H1 (cell line): ENCODE measurements at regions not wholly inside any gene's neighbourhood (a gene's known extent, or its start where the extent isn't known, plus 50 kb on each side); places are given as distances from the start of the nearest gene placed in this dataset.

Source experiments
- BRCA1 ChIP-seq: IDR thresholded peaks from 2 replicates; pipeline ENCODE4 v1.6.1; 2012; ENCODE audit warnings: low read depth, low read length, improper control_type of control experiment
- CTBP2 ChIP-seq: IDR thresholded peaks from 2 replicates; pipeline ENCODE4 v1.7.0; 2011; ENCODE audit warnings: borderline replicate concordance, mild to moderate bottlenecking, moderate library complexity, mixed read lengths, low read length; ENCODE audit not compliant: insufficient read depth, insufficient read length
- MAX ChIP-seq: IDR thresholded peaks from 2 replicates; pipeline ENCODE4 v1.6.1; 2012; ENCODE audit warnings: inconsistent platforms
- NANOG ChIP-seq: IDR thresholded peaks from 2 replicates; pipeline ENCODE4 v1.6.1; 2011; ENCODE audit warnings: low read length, low read depth, mild to moderate bottlenecking, inconsistent platforms; ENCODE audit not compliant: insufficient read depth, poor library complexity, severe bottlenecking
- NRF1 ChIP-seq: IDR thresholded peaks from 2 replicates; pipeline ENCODE4 v1.6.1; 2011; ENCODE audit warnings: mild to moderate bottlenecking, low read depth, low read length, improper control_type of control experiment
- POLR2AphosphoS5 ChIP-seq: IDR thresholded peaks from 2 replicates; pipeline ENCODE4 v1.6.1; 2011; ENCODE audit warnings: low read depth, low read length
- RAD21 ChIP-seq, 2 experiments: IDR thresholded peaks in 1 of 2; conservative IDR thresholded peaks in 1 of 2; 2 replicates each; pipeline ENCODE4 v1.6.1; 2011; ENCODE audit warnings: low read depth in 2 of 2, low read length in 2 of 2, improper control_type of control experiment in 1 of 2, inconsistent platforms in 1 of 2, mild to moderate bottlenecking in 1 of 2, moderate library complexity in 1 of 2
- RNF2 ChIP-seq: fragments of 200-900, 300-1000 bp; sonication (generic); IDR thresholded peaks from 2 replicates; pipeline ENCODE4 v1.7.1; 2016; ENCODE audit warnings: borderline replicate concordance, low read depth, mild to moderate bottlenecking, antibody characterized with exemption, low read length; ENCODE audit not compliant: poor library complexity, severe bottlenecking; ENCODE audit errors: missing control alignments
- SAP30 ChIP-seq: fragments of 300-600 bp; sonication (generic); IDR thresholded peaks from 2 replicates; pipeline ENCODE4 v1.7.1; 2012; ENCODE audit warnings: low read length, moderate library complexity, mild to moderate bottlenecking, inconsistent platforms; ENCODE audit not compliant: insufficient read depth, insufficient replicate concordance
- SIX5 ChIP-seq: IDR thresholded peaks from 2 replicates; pipeline ENCODE4 v1.6.1; 2011; ENCODE audit warnings: mild to moderate bottlenecking, low read depth, low read length
- SP1 ChIP-seq: IDR thresholded peaks from 2 replicates; pipeline ENCODE4 v1.6.1; 2011; ENCODE audit warnings: low read depth, low read length
- SP2 ChIP-seq: IDR thresholded peaks from 2 replicates; pipeline ENCODE4 v1.6.1; 2012; ENCODE audit warnings: mild to moderate bottlenecking, low read length, inconsistent platforms
- SUZ12 ChIP-seq: fragments of 200-600 bp; sonication (generic); IDR thresholded peaks from 2 replicates; pipeline ENCODE4 v1.6.1; 2012; ENCODE audit warnings: mild to moderate bottlenecking, inconsistent platforms, low read length, moderate library complexity, mixed read lengths
- TBP ChIP-seq: IDR thresholded peaks from 2 replicates; pipeline ENCODE4 v1.6.1; 2011; ENCODE audit warnings: low read depth, low read length, improper control_type of control experiment

GRCh38 chr4:176525576-176525975 lies 205.8 kb downstream of the SPCS3 start (continued):
- TF ChIP-seq POLR2AphosphoS5 (no peak), MAX (no peak), RAD21 (IDR thresholded peaks at IDR 0.05 in 1 of 2, conservative IDR thresholded peaks at IDR 0.05 in 1 of 2; ENCODE audit: low read depth in 2 of 2, low read length in 2 of 2) (no peak), BRCA1 (no peak), NRF1 (no peak), TBP (no peak), CTBP2 (no peak), SP2 (no peak), SP1 (no peak), SUZ12 (no peak), SAP30 (no peak), RNF2 (no peak), SIX5 (no peak), NANOG (no peak)
